GM19043 (cell line): ENCODE measurements at regions not wholly inside any gene's neighbourhood (a gene's known extent, or its start where the extent isn't known, plus 50 kb on each side); places are given as distances from the start of the nearest gene placed in this dataset.
A peak's percentile ranks its signal among the peaks of the same experiment; 100 is the strongest.
"Not testable (repeated sequence)": the region's sequence is repeated elsewhere in the genome, so short reads cannot be mapped to it uniquely, and the experiment has no call there.

Experiments
- ATAC-seq: cut with Tn5 transposase; IDR thresholded peaks from one replicate; pipeline ENCODE4 v1.9.1; 2021; ENCODE audit warnings: low read depth; ENCODE audit not compliant: unreplicated experiment

- no peak for ATAC-seq
Observed at GRCh38 chr4:156420623-156421022, 467.0 kb upstream of the CTSO start.

- ATAC-seq: no peak
Observed at GRCh38 chr4:156419080-156419685, 465.5 kb upstream of the CTSO start.

- no peak for ATAC-seq
Observed at GRCh38 chr4:156414406-156414805, 460.7 kb upstream of the CTSO start.

GRCh38 chr4:156413239-156414135, 459.8 kb upstream of the CTSO start:
- ATAC-seq: no peak

- no peak for ATAC-seq
Observed at GRCh38 chr4:156411531-156411930, 457.9 kb upstream of the CTSO start.

GRCh38 chr4:156408749-156409148, 455.1 kb upstream of the CTSO start:
- no peak for ATAC-seq

- no peak for ATAC-seq
Observed at GRCh38 chr4:156401371-156401770, 447.7 kb upstream of the CTSO start.

- ATAC-seq: no peak
Observed at GRCh38 chr4:156396534-156396933, 442.9 kb upstream of the CTSO start.

GRCh38 chr4:156391325-156391653, 437.6 kb upstream of the CTSO start:
- ATAC-seq: no peak

GRCh38 chr4:156390599-156391324, 437.1 kb upstream of the CTSO start:
- no peak for ATAC-seq

GRCh38 chr4:156388826-156389225, 435.2 kb upstream of the CTSO start:
- ATAC-seq: no peak

- peak; percentile 64 for ATAC-seq
Observed at GRCh38 chr4:156378033-156378665, 424.5 kb upstream of the CTSO start.

- no peak for ATAC-seq
Observed at GRCh38 chr4:156377036-156377710, 423.5 kb upstream of the CTSO start.

- no peak for ATAC-seq
Observed at GRCh38 chr4:156374894-156375293, 421.2 kb upstream of the CTSO start.

GRCh38 chr4:156374069-156374468, 420.4 kb upstream of the CTSO start:
- no peak for ATAC-seq

GRCh38 chr4:156367502-156367901, 413.8 kb upstream of the CTSO start:
- ATAC-seq: not testable (repeated sequence)

GRCh38 chr4:156362581-156362980, 408.9 kb upstream of the CTSO start:
- ATAC-seq: no peak

- ATAC-seq: no peak
Observed at GRCh38 chr4:156347412-156348075, 393.9 kb upstream of the CTSO start.

- no peak for ATAC-seq
Observed at GRCh38 chr4:156346959-156347385, 393.3 kb upstream of the CTSO start.

GRCh38 chr4:156344397-156344796, 390.7 kb upstream of the CTSO start:
- ATAC-seq: no peak
